ENCODE measurements at regions not wholly inside any gene's neighbourhood (a gene's known extent, or its start where the extent isn't known, plus 50 kb on each side); places are given as distances from the start of the nearest gene placed in this dataset.

GRCh38 chr1:106584676-106585075, 471.8 kb upstream of the PRMT6 start:
- no peak for DNase-seq (ENCODE audit: insufficient read length, low spot score)
- no peak for FAIRE-seq

GRCh38 chr1:106600626-106601025, 455.8 kb upstream of the PRMT6 start:
- DNase-seq (ENCODE audit: insufficient read length, low spot score), result no peak

GRCh38 chr1:106603616-106604015, 452.9 kb upstream of the PRMT6 start:
- FAIRE-seq, result no peak

More at GRCh38 chr1:106600626-106601025, 455.8 kb upstream of the PRMT6 start:
- no peak for FAIRE-seq

GRCh38 chr1:106608841-106609240, 447.6 kb upstream of the PRMT6 start:
- no peak for FAIRE-seq
- DNase-seq (ENCODE audit: insufficient read length, low spot score), result no peak

More at GRCh38 chr1:106603616-106604015, 452.9 kb upstream of the PRMT6 start:
- DNase-seq (ENCODE audit: insufficient read length, low spot score), result no peak

- FAIRE-seq (no peak), DNase-seq (ENCODE audit: insufficient read length, low spot score) (no peak)
These were observed 443.4 kb upstream of the PRMT6 start for GRCh38 chr1:106613068-106613467.

GRCh38 chr1:106613861-106614260, 442.6 kb upstream of the PRMT6 start:
- FAIRE-seq (no peak), DNase-seq (ENCODE audit: insufficient read length, low spot score) (no peak)

- FAIRE-seq (no peak), DNase-seq (ENCODE audit: insufficient read length, low spot score) (no peak)
These were observed 441.0 kb upstream of the PRMT6 start for GRCh38 chr1:106615473-106615872.

- FAIRE-seq (no peak), DNase-seq (ENCODE audit: insufficient read length, low spot score) (no peak)
These were observed 437.2 kb upstream of the PRMT6 start for GRCh38 chr1:106619080-106619826.

- FAIRE-seq, result no peak
- no peak for DNase-seq (ENCODE audit: insufficient read length, low spot score)
These were observed 436.7 kb upstream of the PRMT6 start for GRCh38 chr1:106619827-106620134.

GRCh38 chr1:106620521-106620954, 435.9 kb upstream of the PRMT6 start:
- DNase-seq (ENCODE audit: insufficient read length, low spot score), result no peak
- FAIRE-seq, result no peak

- FAIRE-seq, result no peak
- DNase-seq (ENCODE audit: insufficient read length, low spot score), result no peak
These were observed 434.6 kb upstream of the PRMT6 start for GRCh38 chr1:106621853-106622252.

- DNase-seq (ENCODE audit: insufficient read length, low spot score), result no peak
These were observed 418.9 kb upstream of the PRMT6 start for GRCh38 chr1:106637566-106637965.

GRCh38 chr1:106646261-106646784, 410.2 kb upstream of the PRMT6 start:
- FAIRE-seq (no peak), DNase-seq (ENCODE audit: insufficient read length, low spot score) (no peak)

More at GRCh38 chr1:106637566-106637965, 418.9 kb upstream of the PRMT6 start:
- FAIRE-seq, result no peak

GRCh38 chr1:106646816-106647215, 409.7 kb upstream of the PRMT6 start:
- no peak for FAIRE-seq

GRCh38 chr1:106651028-106651762, 405.3 kb upstream of the PRMT6 start:
- no peak for FAIRE-seq
- no peak for DNase-seq (ENCODE audit: insufficient read length, low spot score)

More at GRCh38 chr1:106646816-106647215, 409.7 kb upstream of the PRMT6 start:
- no peak for DNase-seq (ENCODE audit: insufficient read length, low spot score)

GRCh38 chr1:106659490-106660244, 396.8 kb upstream of the PRMT6 start:
- FAIRE-seq, result no peak
- no peak for DNase-seq (ENCODE audit: insufficient read length, low spot score)

- FAIRE-seq (no peak), DNase-seq (ENCODE audit: insufficient read length, low spot score) (no peak)
These were observed 380.9 kb upstream of the PRMT6 start for GRCh38 chr1:106675558-106675957.

- DNase-seq (ENCODE audit: insufficient read length, low spot score), result no peak
- no peak for FAIRE-seq
These were observed 380.5 kb upstream of the PRMT6 start for GRCh38 chr1:106676021-106676420.

GRCh38 chr1:106677181-106677580, 379.3 kb upstream of the PRMT6 start:
- no peak for DNase-seq (ENCODE audit: insufficient read length, low spot score)
- no peak for FAIRE-seq

GRCh38 chr1:106677721-106678120, 378.8 kb upstream of the PRMT6 start:
- DNase-seq (ENCODE audit: insufficient read length, low spot score) (no peak), FAIRE-seq (no peak)
